ENCODE measurements at regions not wholly inside any gene's neighbourhood (a gene's known extent, or its start where the extent isn't known, plus 50 kb on each side); places are given as distances from the start of the nearest gene placed in this dataset.
"Not testable (repeated sequence)": the region's sequence is repeated elsewhere in the genome, so short reads cannot be mapped to it uniquely, and the experiment has no call there.

DNA sequence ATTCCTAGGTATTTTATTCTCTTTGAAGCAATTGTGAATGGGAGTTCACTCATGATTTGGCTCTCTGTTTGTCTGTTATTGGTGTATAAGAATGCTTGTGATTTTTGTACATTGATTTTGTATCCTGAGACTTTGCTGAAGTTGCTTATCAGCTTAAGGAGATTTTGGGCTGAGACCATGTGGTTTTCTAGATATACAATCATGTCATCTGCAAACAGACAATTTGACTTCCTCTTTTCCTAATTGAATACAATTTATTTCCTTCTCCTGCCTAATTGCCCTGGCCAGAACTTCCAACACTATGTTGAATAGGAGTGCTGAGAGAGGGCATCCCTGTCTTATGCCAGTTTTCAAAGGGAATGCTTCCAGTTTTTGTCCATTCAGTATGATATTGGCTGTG is 137.3 kb downstream of the PLPPR4 start:
- TF ChIP-seq CTCF (IDR thresholded peaks at IDR 0.05); POLR2AphosphoS5 (IDR thresholded peaks at IDR 0.05; ENCODE audit: insufficient read depth in 1 of 2, low read depth in 1 of 2): not testable (repeated sequence)

Measured in vagina (tissue), 2 donors.